Colonic mucosa (tissue), 4 donors: ENCODE measurements at regions not wholly inside any gene's neighbourhood (a gene's known extent, or its start where the extent isn't known, plus 50 kb on each side); places are given as distances from the start of the nearest gene placed in this dataset.

Source experiments
- DNase-seq: peaks from one replicate; pipeline ENCODE4 v3.0.0-alpha.2; 2020
- H3K27ac ChIP-seq: fragments of 200-600 bp; one replicate; pipeline ENCODE4 v1.8.0; 2021
- H3K27me3 ChIP-seq: fragments of 200-600 bp; one replicate; pipeline ENCODE4 v1.8.0; 2021
- H3K36me3 ChIP-seq: fragments of 200-600 bp; one replicate; pipeline ENCODE4 v1.8.0; 2021
- H3K4me1 ChIP-seq: fragments of 200-600 bp; one replicate; pipeline ENCODE4 v1.8.0; 2021; ENCODE audit warnings: mild to moderate bottlenecking
- H3K4me3 ChIP-seq: fragments of 200-600 bp; one replicate; pipeline ENCODE4 v1.8.0; 2021
- H3K9ac ChIP-seq, 2 donors: one replicate each; pipeline ENCODE4 v1.7.0; 2013; ENCODE audit warnings: control low read depth in 2 of 2, low read depth in 2 of 2, low read length in 2 of 2
- H3K9me3 ChIP-seq: fragments of 200-600 bp; one replicate; pipeline ENCODE4 v1.8.0; 2021
- CTCF ChIP-seq: fragments of 200-600 bp; IDR thresholded peaks from one replicate; pipeline ENCODE4 v1.8.0; 2022; ENCODE audit warnings: antibody characterized with exemption, mild to moderate bottlenecking
- intact Hi-C: fragments of 100-400 bp; cut with DNase I; formaldehyde crosslinking; loops from one replicate; pipeline ENCODE4 v1.14.1; 2022
- donor health status: healthy.
- donor health status: DM: no; HTN: no; CAD: no.
- donor health status: DM: no; HTN: no; CAD: no.

DNA sequence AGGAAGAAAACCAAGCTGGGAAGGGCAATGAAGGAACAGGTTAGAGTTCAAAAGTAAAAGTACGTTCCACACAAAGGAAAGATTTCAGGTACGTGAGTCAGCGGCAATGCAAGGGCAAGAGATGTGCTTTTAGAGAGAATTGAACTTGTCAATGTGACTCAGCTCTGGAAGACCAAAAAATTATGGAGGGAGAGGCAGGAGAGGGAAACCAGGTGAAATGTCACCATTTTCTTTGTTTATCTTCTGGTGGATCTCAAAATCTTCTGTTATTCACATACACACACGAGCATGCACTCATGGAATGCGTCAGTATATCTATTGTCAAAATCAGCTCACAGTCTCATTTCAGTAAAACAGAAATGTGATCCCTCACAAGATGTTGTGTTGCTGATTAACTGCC is 148.8 kb upstream of the RFX3 start:
- no peaks in the 10 kb centered on the region for H3K36me3 ChIP-seq
- TF ChIP-seq CTCF: no peak
- DNase-seq: no peak
- no peak overlapping the region for H3K9ac ChIP-seq
- no peaks in the 10 kb centered on the region for H3K27me3 ChIP-seq
- no peak overlapping the region for H3K27ac ChIP-seq
- no peaks in the 10 kb centered on the region for H3K9me3 ChIP-seq
- intact Hi-C loops: no loop called here
- no peaks in the 10 kb centered on the region for H3K4me1 ChIP-seq
- no peak overlapping the region for H3K4me3 ChIP-seq

DNA sequence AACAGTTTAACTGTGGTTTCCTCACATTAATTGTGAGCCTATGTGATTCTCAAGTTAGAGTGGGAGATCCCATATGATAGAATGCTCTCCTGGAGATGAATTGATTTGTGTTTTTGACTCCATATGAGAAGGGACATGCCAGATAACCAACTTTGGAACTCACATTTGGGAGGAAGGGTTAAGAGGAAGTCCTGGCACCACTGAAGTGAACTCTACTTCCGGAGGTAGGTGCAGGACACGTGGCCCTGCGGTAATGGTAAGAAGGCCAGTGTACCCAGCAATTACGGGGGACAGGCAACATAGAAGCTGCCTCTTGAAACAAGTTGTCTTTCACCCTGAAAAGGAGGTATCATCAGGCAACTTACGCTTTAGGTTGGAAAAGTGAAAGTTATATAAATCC is 146.6 kb upstream of the RFX3 start:
- H3K36me3 ChIP-seq: no peaks in the 10 kb centered on the region
- H3K27me3 ChIP-seq: no peaks in the 10 kb centered on the region
- intact Hi-C loops: no loop called here
- H3K9me3 ChIP-seq: no peaks in the 10 kb centered on the region
- no peak overlapping the region for H3K27ac ChIP-seq
- H3K4me1 ChIP-seq: no peaks in the 10 kb centered on the region
- no peak overlapping the region for H3K9ac ChIP-seq
- H3K4me3 ChIP-seq: no peak overlapping the region
- no peak for DNase-seq
- TF ChIP-seq CTCF: no peak

GRCh38 chr9:3664044-3664443 is 138.2 kb upstream of the RFX3 start:
- no peaks in the 10 kb centered on the region for H3K27me3 ChIP-seq
- H3K9ac ChIP-seq: no peak overlapping the region
- intact Hi-C loops: no loop called here
- no peaks in the 10 kb centered on the region for H3K36me3 ChIP-seq
- no peak overlapping the region for H3K27ac ChIP-seq
- H3K4me1 ChIP-seq: no peaks in the 10 kb centered on the region
- H3K4me3 ChIP-seq: no peak overlapping the region
- no peaks in the 10 kb centered on the region for H3K9me3 ChIP-seq
- no peak for TF ChIP-seq CTCF
- no peak for DNase-seq

- Histone ChIP-seq H3K4me1 (no peaks in the 10 kb centered on the region), H3K27ac (no peak overlapping the region), H3K9ac (no peak overlapping the region), H3K4me3 (no peak overlapping the region), H3K9me3 (no peaks in the 10 kb centered on the region), H3K27me3 (no peaks in the 10 kb centered on the region), H3K36me3 (no peaks in the 10 kb centered on the region)
- no peak for DNase-seq
- intact Hi-C loops: no loop called here
- TF ChIP-seq CTCF: no peak
Observed at GRCh38 chr9:3662671-3663070, 136.9 kb upstream of the RFX3 start.

- H3K9me3 ChIP-seq: no peaks in the 10 kb centered on the region
- no peak for TF ChIP-seq CTCF
- intact Hi-C loops: no loop called here
- no peaks in the 10 kb centered on the region for H3K36me3 ChIP-seq
- H3K9ac ChIP-seq: no peak overlapping the region
- no peak for DNase-seq
- no peak overlapping the region for H3K4me3 ChIP-seq
- no peak overlapping the region for H3K27ac ChIP-seq
- H3K4me1 ChIP-seq: no peaks in the 10 kb centered on the region
- H3K27me3 ChIP-seq: no peaks in the 10 kb centered on the region
Observed at GRCh38 chr9:3660936-3661335, 135.1 kb upstream of the RFX3 start.

DNA sequence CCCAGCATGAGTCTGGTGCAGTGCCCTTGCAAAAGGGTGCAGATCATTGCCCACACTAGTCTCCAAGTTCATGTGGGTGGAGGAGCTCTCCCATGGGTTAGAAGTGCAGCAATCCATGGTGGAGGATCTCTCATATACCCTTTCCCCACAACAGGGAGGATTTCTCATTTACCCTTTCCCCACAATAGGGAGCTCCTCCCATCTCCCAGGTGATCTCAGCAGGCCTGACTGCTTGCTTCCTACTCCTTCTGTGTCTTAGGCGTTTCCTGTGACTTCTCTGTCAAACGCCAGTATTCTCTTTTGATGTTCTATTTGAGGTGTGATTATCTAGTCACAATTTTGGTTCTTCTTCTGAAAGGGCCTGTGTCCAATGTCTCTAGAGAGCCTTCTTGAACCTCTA is 133.8 kb upstream of the RFX3 start:
- no peak overlapping the region for H3K9ac ChIP-seq
- no peaks in the 10 kb centered on the region for H3K4me1 ChIP-seq
- intact Hi-C loops: no loop called here
- TF ChIP-seq CTCF: no peak
- H3K36me3 ChIP-seq: no peaks in the 10 kb centered on the region
- DNase-seq: no peak
- no peak overlapping the region for H3K4me3 ChIP-seq
- no peak overlapping the region for H3K27ac ChIP-seq
- H3K27me3 ChIP-seq: no peaks in the 10 kb centered on the region
- no peaks in the 10 kb centered on the region for H3K9me3 ChIP-seq
